Testis (tissue), 2 donors: ENCODE measurements at regions not wholly inside any gene's neighbourhood (a gene's known extent, or its start where the extent isn't known, plus 50 kb on each side); places are given as distances from the start of the nearest gene placed in this dataset.

ENCODE experiments used
- DNase-seq: peaks from one replicate; pipeline ENCODE4 v3.0.0-alpha.2; 2019
- H3K27ac ChIP-seq, 2 donors: fragments of 200-600 bp; sonication (generic); one replicate each; pipeline ENCODE4 v1.5.1; 2019
- H3K27me3 ChIP-seq: fragments of 200-600 bp; sonication (generic); one replicate; pipeline ENCODE4 v1.5.1; 2019
- H3K36me3 ChIP-seq: fragments of 200-600 bp; sonication (generic); one replicate; pipeline ENCODE4 v1.5.1; 2017; ENCODE audit warnings: low read depth; ENCODE audit errors: missing control alignments
- H3K4me1 ChIP-seq: fragments of 200-600 bp; sonication (generic); one replicate; pipeline ENCODE4 v1.5.1; 2019
- H3K4me3 ChIP-seq, 2 donors: fragments of 200-600 bp; sonication (generic); one replicate each; pipeline ENCODE4 v1.5.1; 2017 to 2019
- H3K9me3 ChIP-seq: fragments of 200-600 bp; sonication (generic); one replicate; pipeline ENCODE4 v1.5.1; 2017
- POLR2A ChIP-seq: fragments of 450-650 bp; IDR thresholded peaks from one replicate; pipeline ENCODE4 v1.6.1; 2017; ENCODE audit warnings: antibody characterized with exemption, mild to moderate bottlenecking, moderate library complexity
- WGBS, 2 donors: methylation state at CpG; one replicate each; pipeline ENCODE4 v1.1.5; 2018; 5-methylcytosine and 5-hydroxymethylcytosine counted together
- intact Hi-C: fragments of 100-400 bp; cut with DNase I; formaldehyde crosslinking; loops from one replicate; pipeline ENCODE4 v1.15.1; 2023; ENCODE audit warnings: low total_unique reads
- TF ChIP-seq, protein P1 (sequence below), 3 experiments: fragments of 450-650 bp in 2 of 3; fragments of 200-600 bp in 1 of 3; sonication (generic) in 1 of 3; IDR thresholded peaks; one replicate each; pipeline ENCODE4 v1.5.1; 2016 to 2019; ENCODE audit warnings: antibody characterized with exemption in 3 of 3, mild to moderate bottlenecking in 2 of 3, moderate library complexity in 1 of 3

DNA sequence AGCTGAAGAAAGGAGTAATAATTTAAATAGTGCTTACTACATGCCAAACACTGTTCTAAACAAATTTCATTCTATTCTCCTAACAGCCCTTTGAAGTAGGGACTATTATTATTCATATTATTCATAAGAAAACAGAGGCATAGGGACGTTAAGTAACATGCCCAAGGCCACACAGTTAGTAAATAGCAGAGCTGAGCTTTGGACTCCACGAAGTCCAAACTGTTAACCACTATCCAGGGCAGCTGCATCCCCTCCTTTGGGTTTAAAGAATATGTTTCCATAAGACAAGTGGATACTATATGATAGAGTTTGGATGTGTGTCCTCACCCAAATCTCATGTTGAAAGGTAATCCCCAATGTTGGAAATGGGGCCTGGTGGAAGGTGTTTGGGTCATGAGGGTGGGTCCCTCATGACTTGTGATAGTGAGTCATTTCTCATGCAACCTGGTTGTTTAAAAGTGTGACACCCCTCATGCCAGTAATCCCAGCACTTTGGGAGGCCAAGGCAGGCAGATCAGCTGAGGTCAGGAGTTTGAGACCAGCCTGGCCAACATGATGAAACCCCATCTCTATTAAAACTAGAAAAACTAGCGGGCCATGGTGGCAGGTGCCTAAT is 144.0 kb upstream of the CXADR start:
- Histone ChIP-seq H3K36me3 (no peaks in the 10 kb centered on the region), H3K9me3 (no peaks in the 10 kb centered on the region), H3K27me3 (no peaks in the 10 kb centered on the region), H3K27ac (no peak overlapping the region), H3K4me1 (peaks cover 3% of the 10 kb centered on the region), H3K4me3 (no peak overlapping the region)
- intact Hi-C loops = no loop called here
- DNase-seq = no peak
- TF ChIP-seq POLR2A = no peak
- TF ChIP-seq, protein P1, sequence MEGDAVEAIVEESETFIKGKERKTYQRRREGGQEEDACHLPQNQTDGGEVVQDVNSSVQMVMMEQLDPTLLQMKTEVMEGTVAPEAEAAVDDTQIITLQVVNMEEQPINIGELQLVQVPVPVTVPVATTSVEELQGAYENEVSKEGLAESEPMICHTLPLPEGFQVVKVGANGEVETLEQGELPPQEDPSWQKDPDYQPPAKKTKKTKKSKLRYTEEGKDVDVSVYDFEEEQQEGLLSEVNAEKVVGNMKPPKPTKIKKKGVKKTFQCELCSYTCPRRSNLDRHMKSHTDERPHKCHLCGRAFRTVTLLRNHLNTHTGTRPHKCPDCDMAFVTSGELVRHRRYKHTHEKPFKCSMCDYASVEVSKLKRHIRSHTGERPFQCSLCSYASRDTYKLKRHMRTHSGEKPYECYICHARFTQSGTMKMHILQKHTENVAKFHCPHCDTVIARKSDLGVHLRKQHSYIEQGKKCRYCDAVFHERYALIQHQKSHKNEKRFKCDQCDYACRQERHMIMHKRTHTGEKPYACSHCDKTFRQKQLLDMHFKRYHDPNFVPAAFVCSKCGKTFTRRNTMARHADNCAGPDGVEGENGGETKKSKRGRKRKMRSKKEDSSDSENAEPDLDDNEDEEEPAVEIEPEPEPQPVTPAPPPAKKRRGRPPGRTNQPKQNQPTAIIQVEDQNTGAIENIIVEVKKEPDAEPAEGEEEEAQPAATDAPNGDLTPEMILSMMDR (IDR thresholded peaks at IDR 0.05) = no peak
- WGBS, 2 donors = 19 to 44% methylated on average over 2 to 3 of the region's 3 CpGs

- Histone ChIP-seq H3K4me3 (no peak overlapping the region), H3K9me3 (no peaks in the 10 kb centered on the region), H3K36me3 (no peaks in the 10 kb centered on the region), H3K27me3 (no peaks in the 10 kb centered on the region), H3K27ac (no peak overlapping the region), H3K4me1 (peaks cover 3% of the 10 kb centered on the region)
- 62 to 66% methylated on average over 5 of the region's 5 CpGs for WGBS, 2 donors
- intact Hi-C loops = no loop called here
- TF ChIP-seq, protein P1 (IDR thresholded peaks at IDR 0.05) = no peak
- no peak for TF ChIP-seq POLR2A
- no peak for DNase-seq
Measured at GRCh38 chr21:17370263-17370662, 142.6 kb upstream of the CXADR start.

GRCh38 chr21:17370916-17371315 is 141.9 kb upstream of the CXADR start:
- intact Hi-C loops = no loop called here
- WGBS, 2 donors = 59 to 69% methylated on average over 4 to 5 of the region's 5 CpGs
- H3K27ac ChIP-seq = no peak overlapping the region

DNA sequence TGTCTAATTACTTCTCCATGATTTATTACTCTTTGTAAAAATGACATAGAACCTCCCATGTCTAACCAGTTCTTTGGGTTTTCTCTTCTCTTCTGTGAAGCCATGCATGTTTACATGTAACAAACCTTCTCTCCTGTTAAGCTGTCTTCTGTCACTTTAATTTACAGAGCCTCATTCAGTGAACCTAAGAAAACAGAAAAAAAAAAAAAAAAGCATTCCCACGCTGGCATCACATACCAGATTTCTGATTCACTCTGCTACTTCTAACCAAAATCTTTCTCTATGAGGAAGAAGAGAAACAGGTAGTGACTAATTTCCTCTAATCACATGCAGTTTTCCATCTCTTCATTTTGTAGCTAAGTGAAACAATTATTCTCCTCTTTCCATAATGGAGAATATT is 141.4 kb upstream of the CXADR start:
- no peak overlapping the region for H3K27ac ChIP-seq

More at GRCh38 chr21:17370916-17371315, 141.9 kb upstream of the CXADR start:
- Histone ChIP-seq H3K9me3 (no peaks in the 10 kb centered on the region), H3K4me3 (no peak overlapping the region), H3K27me3 (no peaks in the 10 kb centered on the region), H3K4me1 (peaks cover 3% of the 10 kb centered on the region), H3K36me3 (no peaks in the 10 kb centered on the region)
- DNase-seq = no peak
- TF ChIP-seq, protein P1 (IDR thresholded peaks at IDR 0.05) = no peak
- TF ChIP-seq POLR2A = no peak

More for the DNA sequence above, 141.4 kb upstream of the CXADR start:
- no peak for DNase-seq
- Histone ChIP-seq H3K4me3 (no peak overlapping the region), H3K36me3 (no peaks in the 10 kb centered on the region), H3K4me1 (peaks cover 3% of the 10 kb centered on the region), H3K9me3 (no peaks in the 10 kb centered on the region), H3K27me3 (no peaks in the 10 kb centered on the region)
- TF ChIP-seq POLR2A = no peak
- TF ChIP-seq, protein P1 (IDR thresholded peaks at IDR 0.05) = no peak
- intact Hi-C loops = no loop called here
- WGBS, 2 donors = 40 to 43% methylated on average over 1 of the region's 1 CpG
